ENCODE measurements at regions not wholly inside any gene's neighbourhood (a gene's known extent, or its start where the extent isn't known, plus 50 kb on each side); places are given as distances from the start of the nearest gene placed in this dataset.

DNA sequence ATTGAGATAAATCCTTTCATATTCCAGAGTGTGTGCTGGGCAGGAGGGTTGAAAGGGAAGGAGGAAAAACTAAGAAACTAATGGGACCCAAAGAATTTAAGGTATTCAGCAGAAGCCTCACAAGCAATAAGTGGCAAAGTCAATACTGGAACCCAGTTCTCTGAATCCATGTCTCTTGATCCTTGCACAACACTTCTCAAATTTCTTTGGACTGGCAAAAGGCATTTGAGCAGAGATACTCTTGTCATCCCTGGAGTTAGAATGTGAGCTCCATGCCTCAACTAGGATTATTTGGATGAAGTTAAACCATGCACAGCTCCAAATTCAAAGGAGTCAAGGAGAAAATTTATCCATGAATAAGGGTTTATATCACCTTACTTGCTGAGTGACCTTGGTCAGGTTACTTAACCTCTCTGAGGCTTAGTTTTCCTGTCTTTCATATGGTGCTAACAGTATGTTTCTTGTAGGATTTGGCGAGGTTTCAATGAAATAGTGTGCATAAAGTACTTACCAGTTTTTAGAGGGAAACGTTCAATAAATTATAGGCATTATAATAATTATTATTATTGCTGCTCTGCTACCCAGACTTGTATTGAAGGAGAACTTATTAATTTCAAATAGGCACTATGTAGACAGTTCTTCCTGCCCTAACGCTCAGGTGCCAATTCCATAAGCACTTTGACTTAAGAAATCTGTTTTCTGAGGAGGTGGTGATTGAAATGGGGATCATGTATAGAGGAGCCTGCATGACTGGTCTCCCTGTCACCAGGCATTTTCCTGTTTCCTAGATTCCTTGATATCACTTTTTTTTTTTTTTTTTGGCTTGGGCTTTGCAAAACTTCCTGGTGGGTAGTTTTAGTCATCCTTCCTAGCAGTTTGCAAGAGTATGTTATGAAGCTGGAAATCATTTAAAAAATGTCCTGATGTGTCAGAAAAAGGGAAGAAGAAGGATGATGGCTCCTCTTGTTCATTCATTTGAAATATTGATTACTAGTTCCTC lies 125.0 kb upstream of the JUN start:
- no peak overlapping the region for H3K4me2 ChIP-seq (ENCODE audit: low read length)
- H2AFZ ChIP-seq (ENCODE audit: low read depth, low read length) = no peak overlapping the region
- no peaks in the 10 kb centered on the region for H3K9me3 ChIP-seq (ENCODE audit: low read length)
- no peaks in the 10 kb centered on the region for H4K20me1 ChIP-seq (ENCODE audit: insufficient read depth)
- H3K36me3 ChIP-seq (ENCODE audit: insufficient read depth, low read length) = no peaks in the 10 kb centered on the region
- H3K9ac ChIP-seq (ENCODE audit: low read length) = no peak overlapping the region
- TF ChIP-seq MXI1 (conservative IDR thresholded peaks at IDR 0.05; ENCODE audit: poor library complexity, severe bottlenecking) (no peak), TAF1 (IDR thresholded peaks at IDR 0.05; ENCODE audit: low read depth) (no peak), CTCF (IDR thresholded peaks at IDR 0.05; ENCODE audit: poor library complexity, severe bottlenecking) (no peak)
- H3K27me3 ChIP-seq (ENCODE audit: insufficient read depth, low read depth, low read length) = peaks cover 5% of the 10 kb centered on the region
- H3K4me3 ChIP-seq (ENCODE audit: low read length) = no peak overlapping the region
- H3F3A ChIP-seq (ENCODE audit: insufficient read depth, low read length, poor library complexity, severe bottlenecking) = no peaks in the 10 kb centered on the region
- no peak overlapping the region for H3K27ac ChIP-seq (ENCODE audit: low read length)
- no peaks in the 10 kb centered on the region for H3K79me2 ChIP-seq (replicated peaks; ENCODE audit: insufficient read depth, low read length)
- H3K9me2 ChIP-seq (ENCODE audit: insufficient read depth, low read length) = no peaks in the 10 kb centered on the region

DNA sequence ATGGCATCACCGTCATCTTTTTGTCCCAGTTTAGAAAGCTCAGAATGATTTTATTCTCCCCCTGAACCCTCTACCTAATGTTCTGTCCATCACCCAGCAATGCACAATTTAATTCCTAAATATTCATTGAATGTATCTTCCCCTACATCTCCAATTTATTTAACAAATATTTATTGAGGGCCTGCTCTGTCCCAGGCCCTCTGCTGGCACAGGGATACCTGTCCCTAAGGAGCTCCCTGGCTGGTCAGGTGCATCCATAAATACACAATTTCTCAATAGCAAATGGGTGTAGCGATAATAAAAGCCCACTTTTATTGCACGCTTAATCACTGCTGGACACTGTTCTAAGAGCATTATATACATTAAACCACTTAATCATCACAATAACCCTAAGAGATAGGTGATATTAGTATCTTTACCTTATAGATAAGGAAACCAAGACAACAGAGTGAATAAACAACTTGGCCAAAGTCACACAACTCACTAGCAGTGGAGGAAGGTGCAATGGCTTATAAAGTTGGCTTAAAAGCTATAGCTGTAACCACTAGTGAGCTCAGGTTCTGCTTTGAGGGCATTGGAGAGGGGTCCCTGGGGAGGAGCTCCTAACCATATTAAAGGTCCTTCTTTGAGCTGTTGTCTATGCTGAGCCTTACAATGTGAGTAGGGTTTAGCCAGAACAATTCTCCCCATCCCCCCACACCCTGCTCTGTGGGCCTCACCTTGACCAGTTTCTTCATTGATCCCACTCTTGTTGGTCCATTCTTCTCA lies 126.3 kb upstream of the JUN start:
- Histone ChIP-seq H3K9ac (ENCODE audit: low read length) (no peak overlapping the region), H3F3A (ENCODE audit: insufficient read depth, low read length, poor library complexity, severe bottlenecking) (no peaks in the 10 kb centered on the region), H3K36me3 (ENCODE audit: insufficient read depth, low read length) (no peaks in the 10 kb centered on the region), H3K27ac (ENCODE audit: low read length) (no peak overlapping the region), H2AFZ (ENCODE audit: low read depth, low read length) (no peak overlapping the region), H3K79me2 (replicated peaks; ENCODE audit: insufficient read depth, low read length) (no peaks in the 10 kb centered on the region), H3K9me2 (ENCODE audit: insufficient read depth, low read length) (no peaks in the 10 kb centered on the region), H3K9me3 (ENCODE audit: low read length) (no peaks in the 10 kb centered on the region), H4K20me1 (ENCODE audit: insufficient read depth) (no peaks in the 10 kb centered on the region), H3K4me2 (ENCODE audit: low read length) (no peak overlapping the region), H3K27me3 (ENCODE audit: insufficient read depth, low read depth, low read length) (no peaks in the 10 kb centered on the region), H3K4me3 (ENCODE audit: low read length) (no peak overlapping the region)
- TF ChIP-seq RAD21 (conservative IDR thresholded peaks at IDR 0.05) = no peak
- no peak for TF ChIP-seq TAF1 (IDR thresholded peaks at IDR 0.05; ENCODE audit: low read depth)
- TF ChIP-seq SMC3 (conservative IDR thresholded peaks at IDR 0.05; ENCODE audit: poor library complexity) = no peak
- TF ChIP-seq EZH2 (IDR thresholded peaks at IDR 0.05; ENCODE audit: borderline replicate concordance, insufficient read depth, low read length, poor library complexity, severe bottlenecking) = no peak
- TF ChIP-seq CTCF (IDR thresholded peaks at IDR 0.05; ENCODE audit: poor library complexity, severe bottlenecking) = no peak
- no peak for TF ChIP-seq EP300 (conservative IDR thresholded peaks at IDR 0.05; ENCODE audit: poor library complexity, severe bottlenecking)
- no peak for TF ChIP-seq REST (IDR thresholded peaks at IDR 0.05; ENCODE audit: borderline replicate concordance)
- no peak for TF ChIP-seq POLR2AphosphoS5 (IDR thresholded peaks at IDR 0.05)
- no peak for TF ChIP-seq MXI1 (conservative IDR thresholded peaks at IDR 0.05; ENCODE audit: poor library complexity, severe bottlenecking)
